Retinal pigment epithelial cell (primary cell): ENCODE measurements at regions not wholly inside any gene's neighbourhood (a gene's known extent, or its start where the extent isn't known, plus 50 kb on each side); places are given as distances from the start of the nearest gene placed in this dataset.

Source experiments
- DNase-seq: peaks from one replicate; pipeline ENCODE4 v3.0.0-alpha.2; 2010; ENCODE audit warnings: low read depth
- H3K4me3 ChIP-seq: 2 replicates; pipeline ENCODE4 v1.5.1; 2011; ENCODE audit warnings: mild to moderate bottlenecking, low read length, control low read depth, moderate library complexity
- TF ChIP-seq, protein P1 (sequence below): conservative IDR thresholded peaks from 2 replicates; pipeline ENCODE4 v1.5.1; 2011; ENCODE audit warnings: low read depth, low read length, control low read depth, inconsistent platforms

DNA sequence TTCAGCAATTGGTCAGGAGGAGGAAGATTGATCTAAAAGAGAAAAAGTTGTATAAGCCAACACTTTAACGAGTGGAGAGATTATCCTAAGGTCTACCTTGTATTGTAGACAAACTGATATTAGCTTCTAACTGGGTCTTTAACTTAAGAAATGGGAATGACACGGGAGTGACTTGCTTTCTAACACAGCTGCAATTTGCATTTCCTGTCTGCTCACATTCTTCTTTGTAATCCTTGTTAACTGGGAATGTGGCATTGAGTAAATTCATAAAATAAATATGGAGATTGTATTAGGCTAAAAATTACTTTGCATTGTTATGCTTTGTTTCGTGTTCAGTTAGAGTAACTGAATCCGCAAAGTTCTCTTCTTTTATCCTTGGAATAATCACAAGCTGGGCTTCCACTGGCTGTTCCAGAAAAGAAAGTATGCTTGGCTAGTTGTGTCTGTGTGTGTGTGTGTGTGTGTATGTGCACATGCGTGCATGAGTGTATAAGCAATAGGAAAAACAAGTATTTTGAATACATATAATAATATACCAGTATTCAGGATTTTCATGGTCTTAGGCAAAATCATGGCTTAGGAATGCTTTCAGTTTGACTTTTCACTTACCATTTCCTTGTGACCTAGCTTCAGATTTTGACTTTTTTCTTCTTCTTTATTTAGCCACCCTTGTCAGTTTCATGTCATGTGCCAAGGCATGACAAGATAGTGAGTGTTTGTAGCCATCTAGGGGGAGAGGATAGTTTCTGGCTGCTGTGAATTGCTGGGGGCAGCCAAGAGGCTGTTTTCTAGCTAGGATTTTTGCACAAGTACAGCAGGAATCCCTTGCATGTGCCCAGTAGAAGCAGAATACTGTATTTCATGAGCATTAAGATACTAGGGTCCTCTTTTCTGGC is 54.5 kb upstream of the FZD8 start:
- peak; percentile 4 for DNase-seq
- no peak overlapping the region for H3K4me3 ChIP-seq
- TF ChIP-seq, protein P1, sequence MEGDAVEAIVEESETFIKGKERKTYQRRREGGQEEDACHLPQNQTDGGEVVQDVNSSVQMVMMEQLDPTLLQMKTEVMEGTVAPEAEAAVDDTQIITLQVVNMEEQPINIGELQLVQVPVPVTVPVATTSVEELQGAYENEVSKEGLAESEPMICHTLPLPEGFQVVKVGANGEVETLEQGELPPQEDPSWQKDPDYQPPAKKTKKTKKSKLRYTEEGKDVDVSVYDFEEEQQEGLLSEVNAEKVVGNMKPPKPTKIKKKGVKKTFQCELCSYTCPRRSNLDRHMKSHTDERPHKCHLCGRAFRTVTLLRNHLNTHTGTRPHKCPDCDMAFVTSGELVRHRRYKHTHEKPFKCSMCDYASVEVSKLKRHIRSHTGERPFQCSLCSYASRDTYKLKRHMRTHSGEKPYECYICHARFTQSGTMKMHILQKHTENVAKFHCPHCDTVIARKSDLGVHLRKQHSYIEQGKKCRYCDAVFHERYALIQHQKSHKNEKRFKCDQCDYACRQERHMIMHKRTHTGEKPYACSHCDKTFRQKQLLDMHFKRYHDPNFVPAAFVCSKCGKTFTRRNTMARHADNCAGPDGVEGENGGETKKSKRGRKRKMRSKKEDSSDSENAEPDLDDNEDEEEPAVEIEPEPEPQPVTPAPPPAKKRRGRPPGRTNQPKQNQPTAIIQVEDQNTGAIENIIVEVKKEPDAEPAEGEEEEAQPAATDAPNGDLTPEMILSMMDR: no peak

DNA sequence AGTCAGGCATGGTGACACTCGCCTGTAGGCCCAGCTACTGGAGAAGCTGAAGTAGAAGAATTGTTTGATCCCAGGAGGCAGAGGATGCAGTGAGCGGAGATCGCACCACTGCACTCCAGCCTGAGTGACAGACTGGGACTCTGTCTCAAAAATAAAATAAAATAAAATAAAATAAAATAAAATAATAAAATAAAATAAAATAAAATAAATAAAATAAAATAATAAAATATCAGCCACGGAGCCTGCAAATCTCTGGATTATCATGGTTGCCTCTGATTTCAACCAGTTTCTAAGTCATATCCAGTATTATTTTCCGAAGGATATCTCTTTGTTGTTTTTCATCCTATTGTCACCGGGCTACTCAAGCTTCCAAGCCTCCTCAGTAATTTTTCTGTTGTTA is 51.7 kb upstream of the FZD8 start:
- no peak for DNase-seq
- TF ChIP-seq, protein P1: no peak
- H3K4me3 ChIP-seq: no peak overlapping the region
